Left ventricle myocardium inferior (tissue), 1 donor: ENCODE measurements at regions not wholly inside any gene's neighbourhood (a gene's known extent, or its start where the extent isn't known, plus 50 kb on each side); places are given as distances from the start of the nearest gene placed in this dataset.

ENCODE experiments used
- DNase-seq: peaks from one replicate; pipeline ENCODE4 v3.0.0-alpha.2; 2020
- H3K27ac ChIP-seq: fragments of 200-600 bp; replicated peaks from 2 replicates; pipeline ENCODE4 v1.8.0; 2021
- H3K27me3 ChIP-seq: fragments of 200-600 bp; 2 replicates; pipeline ENCODE4 v1.8.0; 2021; ENCODE audit warnings: low read depth
- H3K36me3 ChIP-seq: fragments of 200-600 bp; 2 replicates; pipeline ENCODE4 v1.8.0; 2021
- H3K4me1 ChIP-seq: fragments of 200-600 bp; 2 replicates; pipeline ENCODE4 v1.8.0; 2021
- H3K4me3 ChIP-seq: fragments of 200-600 bp; 2 replicates; pipeline ENCODE4 v1.8.0; 2021; ENCODE audit warnings: mild to moderate bottlenecking, moderate library complexity
- H3K9me3 ChIP-seq: fragments of 200-600 bp; replicated peaks from 2 replicates; pipeline ENCODE4 v1.8.0; 2021
- intact Hi-C: fragments of 100-400 bp; cut with micrococcal nuclease; formaldehyde crosslinking; loops from one replicate; pipeline ENCODE4 v1.11.0; 2022
- TF ChIP-seq, protein P1 (sequence below): fragments of 200-600 bp; IDR thresholded peaks from 2 replicates; pipeline ENCODE4 v1.8.0; 2021; ENCODE audit warnings: antibody characterized with exemption, mild to moderate bottlenecking, borderline replicate concordance
- donor health status: DM: no; HTN: yes; CAD: no; lungs with severe emphysema.

GRCh38 chr10:10394933-10395658, 622.6 kb upstream of the CELF2 start:
- TF ChIP-seq, protein P1, sequence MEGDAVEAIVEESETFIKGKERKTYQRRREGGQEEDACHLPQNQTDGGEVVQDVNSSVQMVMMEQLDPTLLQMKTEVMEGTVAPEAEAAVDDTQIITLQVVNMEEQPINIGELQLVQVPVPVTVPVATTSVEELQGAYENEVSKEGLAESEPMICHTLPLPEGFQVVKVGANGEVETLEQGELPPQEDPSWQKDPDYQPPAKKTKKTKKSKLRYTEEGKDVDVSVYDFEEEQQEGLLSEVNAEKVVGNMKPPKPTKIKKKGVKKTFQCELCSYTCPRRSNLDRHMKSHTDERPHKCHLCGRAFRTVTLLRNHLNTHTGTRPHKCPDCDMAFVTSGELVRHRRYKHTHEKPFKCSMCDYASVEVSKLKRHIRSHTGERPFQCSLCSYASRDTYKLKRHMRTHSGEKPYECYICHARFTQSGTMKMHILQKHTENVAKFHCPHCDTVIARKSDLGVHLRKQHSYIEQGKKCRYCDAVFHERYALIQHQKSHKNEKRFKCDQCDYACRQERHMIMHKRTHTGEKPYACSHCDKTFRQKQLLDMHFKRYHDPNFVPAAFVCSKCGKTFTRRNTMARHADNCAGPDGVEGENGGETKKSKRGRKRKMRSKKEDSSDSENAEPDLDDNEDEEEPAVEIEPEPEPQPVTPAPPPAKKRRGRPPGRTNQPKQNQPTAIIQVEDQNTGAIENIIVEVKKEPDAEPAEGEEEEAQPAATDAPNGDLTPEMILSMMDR, result no peak
- H3K4me3 ChIP-seq, result no peak overlapping the region
- H3K4me1 ChIP-seq, result no peaks in the 10 kb centered on the region
- peaks cover 19% of the 10 kb centered on the region for H3K9me3 ChIP-seq
- peaks cover 6% of the 10 kb centered on the region for H3K27me3 ChIP-seq
- no peak for DNase-seq
- H3K27ac ChIP-seq, result no peak overlapping the region
- intact Hi-C loops, result no loop called here
- no peaks in the 10 kb centered on the region for H3K36me3 ChIP-seq

- Histone ChIP-seq H3K4me3 (no peak overlapping the region), H3K9me3 (peaks cover 19% of the 10 kb centered on the region), H3K4me1 (no peaks in the 10 kb centered on the region), H3K27me3 (peaks cover 6% of the 10 kb centered on the region), H3K27ac (no peak overlapping the region), H3K36me3 (no peaks in the 10 kb centered on the region)
- intact Hi-C loops, result no loop called here
- DNase-seq, result no peak
- TF ChIP-seq, protein P1, result no peak
Observed at GRCh38 chr10:10396601-10397000, 621.1 kb upstream of the CELF2 start.

DNA sequence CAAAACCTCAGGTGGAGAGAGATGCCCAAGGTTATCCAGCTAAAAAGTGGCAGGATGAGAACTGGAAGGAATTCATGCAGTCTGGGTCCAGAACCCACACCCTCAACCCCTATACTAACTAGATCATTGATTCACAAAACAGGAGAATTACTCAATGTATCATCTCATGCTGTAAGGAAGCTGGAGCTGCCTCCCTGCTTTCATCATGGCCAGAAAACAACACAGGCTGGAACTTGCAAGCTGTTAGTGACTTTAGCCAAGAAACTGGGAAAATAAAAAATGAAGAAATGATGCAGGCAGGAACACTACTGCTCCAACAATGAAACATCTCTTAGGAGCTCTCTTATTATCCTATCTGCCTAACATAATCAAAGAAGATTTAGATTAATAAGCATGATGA, 619.8 kb upstream of the CELF2 start:
- TF ChIP-seq, protein P1, result no peak
- no peak for DNase-seq

DNA sequence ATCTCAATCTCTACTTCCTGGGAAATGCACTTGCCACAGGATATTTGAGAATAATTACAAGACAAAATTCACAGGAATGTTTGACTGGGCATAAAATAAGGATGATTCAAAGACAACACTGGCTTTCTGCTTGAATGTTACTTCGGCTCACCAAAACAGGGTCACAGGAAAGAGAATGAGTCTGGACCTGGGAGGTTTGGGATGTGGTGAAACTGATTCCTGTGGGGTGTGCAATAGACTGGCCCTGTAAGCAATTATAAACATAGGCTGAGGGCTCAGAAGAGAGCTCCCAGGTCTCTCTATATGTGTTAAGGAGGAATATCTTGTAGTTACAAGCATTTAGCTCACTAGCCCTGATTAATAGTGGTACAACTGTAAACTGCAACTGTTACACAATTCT, 613.9 kb upstream of the CELF2 start:
- Histone ChIP-seq H3K27me3 (no peaks in the 10 kb centered on the region), H3K4me1 (no peaks in the 10 kb centered on the region), H3K36me3 (no peaks in the 10 kb centered on the region), H3K9me3 (peaks cover under 1% of the 10 kb centered on the region), H3K27ac (no peak overlapping the region), H3K4me3 (no peak overlapping the region)
- no peak for DNase-seq
- intact Hi-C loops, result no loop called here
- TF ChIP-seq, protein P1, result no peak

More for the DNA sequence above, 619.8 kb upstream of the CELF2 start:
- intact Hi-C loops, result no loop called here
- Histone ChIP-seq H3K27me3 (peaks cover 6% of the 10 kb centered on the region), H3K36me3 (no peaks in the 10 kb centered on the region), H3K9me3 (peaks cover 19% of the 10 kb centered on the region), H3K27ac (no peak overlapping the region), H3K4me1 (no peaks in the 10 kb centered on the region), H3K4me3 (no peak overlapping the region)

DNA sequence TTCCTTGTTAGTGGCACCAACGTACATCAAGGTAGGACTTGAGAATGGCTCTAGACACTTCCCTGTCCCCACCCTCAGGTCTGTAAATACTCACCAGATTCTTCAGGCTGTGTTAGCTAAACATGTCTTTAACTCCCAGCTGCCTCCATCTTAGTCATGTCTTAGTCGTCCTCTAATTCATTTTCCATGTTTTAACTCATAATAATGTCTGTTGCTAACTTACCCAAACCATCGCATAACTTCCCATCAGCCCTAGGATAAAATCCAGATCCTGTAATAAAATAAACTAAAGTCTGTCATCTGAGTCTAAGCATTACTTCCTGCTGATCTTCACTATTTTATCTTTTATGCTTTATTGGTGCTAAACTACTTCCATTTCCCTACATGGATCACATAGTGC, 600.0 kb upstream of the CELF2 start:
- intact Hi-C loops, result no loop called here
- no peaks in the 10 kb centered on the region for H3K4me1 ChIP-seq
- TF ChIP-seq, protein P1, result no peak
- H3K4me3 ChIP-seq, result no peak overlapping the region
- no peaks in the 10 kb centered on the region for H3K27me3 ChIP-seq
- no peak overlapping the region for H3K27ac ChIP-seq
- H3K9me3 ChIP-seq, result no peaks in the 10 kb centered on the region
- DNase-seq, result no peak
- H3K36me3 ChIP-seq, result no peaks in the 10 kb centered on the region
